CD14-positive monocyte (primary cell): ENCODE measurements at regions not wholly inside any gene's neighbourhood (a gene's known extent, or its start where the extent isn't known, plus 50 kb on each side); places are given as distances from the start of the nearest gene placed in this dataset.

ENCODE experiments used
- DNase-seq, 3 donors: peaks; one replicate each; pipeline ENCODE4 v3.0.0-alpha.2; 2011 to 2022
- H2AFZ ChIP-seq: 2 replicates; pipeline ENCODE4 v1.6.0; 2012; ENCODE audit warnings: mild to moderate bottlenecking, low read depth, low read length, inconsistent platforms; ENCODE audit not compliant: insufficient read depth, poor library complexity, severe bottlenecking
- H3K27ac ChIP-seq, 2 donors: 1 replicate in 1 of 2; 2 replicates in 1 of 2; pipeline ENCODE4 v1.5.1; 2012 to 2013; ENCODE audit warnings: low read length in 2 of 2, control low read depth in 1 of 2, inconsistent platforms in 1 of 2, low read depth in 1 of 2, mild to moderate bottlenecking in 1 of 2
- H3K27me3 ChIP-seq, 2 donors: one replicate each; pipeline versions ENCODE4 v1.6.0 to v1.6.1; 2011 to 2013; ENCODE audit warnings: low read length in 2 of 2; ENCODE audit not compliant: control insufficient read depth in 2 of 2, insufficient read depth in 2 of 2
- H3K36me3 ChIP-seq, 2 donors: replicated peaks in 1 of 2; 1 replicate in 1 of 2; 2 replicates in 1 of 2; pipeline versions ENCODE4 v1.5.1 to v1.6.1; 2012 to 2013; ENCODE audit warnings: low read length in 2 of 2, control low read depth in 1 of 2, inconsistent platforms in 1 of 2, mild to moderate bottlenecking in 1 of 2; ENCODE audit not compliant: insufficient read depth in 2 of 2, control insufficient read depth in 1 of 2
- H3K4me1 ChIP-seq, 2 donors: 1 replicate in 1 of 2; 2 replicates in 1 of 2; pipeline versions ENCODE4 v1.5.1 to v1.6.1; 2012 to 2013; ENCODE audit warnings: low read length in 2 of 2, control low read depth in 1 of 2, inconsistent platforms in 1 of 2, mild to moderate bottlenecking in 1 of 2, moderate library complexity in 1 of 2; ENCODE audit not compliant: insufficient read depth in 2 of 2, control insufficient read depth in 1 of 2
- H3K4me2 ChIP-seq: replicated peaks from 2 replicates; pipeline ENCODE3; 2012; ENCODE audit warnings: low read length, moderate library complexity, mild to moderate bottlenecking; ENCODE audit not compliant: poor library complexity, severe bottlenecking; ENCODE audit errors: extremely low read depth
- H3K4me3 ChIP-seq, 3 experiments: fragments of 200-600 bp in 1 of 3; sonication (generic) in 1 of 3; replicated peaks in 1 of 3; 1 replicate in 2 of 3; 2 replicates in 1 of 3; pipeline ENCODE4 v1.5.1; 2011 to 2013; ENCODE audit warnings: low read length in 3 of 3, mild to moderate bottlenecking in 3 of 3, control low read depth in 2 of 3, low read depth in 2 of 3, inconsistent platforms in 1 of 3, moderate library complexity in 1 of 3
- H3K79me2 ChIP-seq: 2 replicates; pipeline ENCODE4 v1.6.0; 2012; ENCODE audit warnings: mild to moderate bottlenecking, control low read depth, inconsistent platforms, low read length, moderate library complexity; ENCODE audit not compliant: insufficient read depth
- H3K9ac ChIP-seq: 2 replicates; pipeline ENCODE4 v1.6.0; 2017; ENCODE audit warnings: low read length, mild to moderate bottlenecking; ENCODE audit not compliant: insufficient read depth, poor library complexity, severe bottlenecking
- H3K9me3 ChIP-seq, 2 donors: replicated peaks in 1 of 2; 1 replicate in 1 of 2; 2 replicates in 1 of 2; pipeline versions ENCODE4 v1.5.1 to v1.6.1; 2012 to 2013; ENCODE audit warnings: low read length in 2 of 2, control low read depth in 1 of 2; ENCODE audit not compliant: control insufficient read depth in 1 of 2, insufficient read depth in 1 of 2
- H4K20me1 ChIP-seq: 2 replicates; pipeline ENCODE4 v1.6.0; 2012; ENCODE audit warnings: mild to moderate bottlenecking, low read length, control low read depth, moderate library complexity; ENCODE audit not compliant: insufficient read depth
- H3K27ac Mint-ChIP-seq, 7 donors: one replicate each; pipeline ENCODE4 v1.8.0; 2020; ENCODE audit warnings: mild to moderate bottlenecking in 7 of 7, mixed read lengths in 7 of 7, moderate library complexity in 6 of 7, inconsistent platforms in 2 of 7
- H3K27me3 Mint-ChIP-seq, 3 donors: one replicate each; pipeline ENCODE4 v1.8.0; 2021 to 2022; ENCODE audit warnings: low read depth in 3 of 3, mild to moderate bottlenecking in 3 of 3, mixed read lengths in 3 of 3, moderate library complexity in 3 of 3, inconsistent platforms in 1 of 3
- H3K36me3 Mint-ChIP-seq, 2 donors: one replicate each; pipeline ENCODE4 v1.8.0; 2020; ENCODE audit warnings: mixed read lengths in 2 of 2, inconsistent platforms in 1 of 2, mild to moderate bottlenecking in 1 of 2
- H3K4me1 Mint-ChIP-seq: one replicate; pipeline ENCODE4 v1.8.0; 2020; ENCODE audit warnings: mild to moderate bottlenecking, mixed read lengths
- H3K4me3 Mint-ChIP-seq, 2 donors: one replicate each; pipeline ENCODE4 v1.8.0; 2020; ENCODE audit warnings: mild to moderate bottlenecking in 2 of 2, mixed read lengths in 2 of 2, moderate library complexity in 1 of 2
- H3K9me3 Mint-ChIP-seq, 7 donors: one replicate each; pipeline ENCODE4 v1.8.0; 2020 to 2022; ENCODE audit warnings: mixed read lengths in 7 of 7, mild to moderate bottlenecking in 6 of 7, moderate library complexity in 6 of 7, inconsistent platforms in 2 of 7
- CTCF ChIP-seq: fragments of 200-600 bp; IDR thresholded peaks from one replicate; pipeline ENCODE4 v1.8.0; 2022; ENCODE audit warnings: antibody characterized with exemption, mild to moderate bottlenecking
- WGBS: methylation state at CpG from one replicate; pipeline ENCODE4 v1.1.5; 2013; ENCODE audit warnings: missing lambda C conversion rate; ENCODE audit not compliant: insufficient coverage; 5-methylcytosine and 5-hydroxymethylcytosine counted together
- intact Hi-C, 2 donors: fragments of 100-400 bp; cut with micrococcal nuclease; formaldehyde crosslinking; loops; one replicate each; pipeline versions ENCODE4 v1.15.0 to v1.15.1; 2023

DNA sequence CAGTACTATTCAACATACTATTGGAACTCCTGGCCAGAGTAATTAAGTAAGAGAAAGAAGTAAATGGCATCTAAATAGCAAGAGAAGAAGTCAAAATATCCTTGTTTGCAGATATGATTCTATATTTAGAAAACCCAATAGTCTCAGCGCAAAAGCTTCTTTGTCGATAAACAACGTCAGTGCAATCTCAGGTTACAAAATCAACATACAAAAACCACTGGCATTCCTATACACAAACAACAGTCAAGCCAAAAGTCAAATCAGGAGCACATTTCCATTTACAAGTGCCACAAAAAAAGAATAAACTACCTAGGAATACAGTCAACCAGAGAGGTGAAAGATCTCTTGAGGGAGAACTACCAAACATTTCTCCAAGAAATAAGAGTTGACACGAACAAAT, 1901.9 kb upstream of the ACO1 start:
- no peak overlapping the region for H3K4me2 ChIP-seq
- no peaks in the 10 kb centered on the region for H3K36me3 Mint-ChIP-seq
- H3K4me1 Mint-ChIP-seq = no peaks in the 10 kb centered on the region

DNA sequence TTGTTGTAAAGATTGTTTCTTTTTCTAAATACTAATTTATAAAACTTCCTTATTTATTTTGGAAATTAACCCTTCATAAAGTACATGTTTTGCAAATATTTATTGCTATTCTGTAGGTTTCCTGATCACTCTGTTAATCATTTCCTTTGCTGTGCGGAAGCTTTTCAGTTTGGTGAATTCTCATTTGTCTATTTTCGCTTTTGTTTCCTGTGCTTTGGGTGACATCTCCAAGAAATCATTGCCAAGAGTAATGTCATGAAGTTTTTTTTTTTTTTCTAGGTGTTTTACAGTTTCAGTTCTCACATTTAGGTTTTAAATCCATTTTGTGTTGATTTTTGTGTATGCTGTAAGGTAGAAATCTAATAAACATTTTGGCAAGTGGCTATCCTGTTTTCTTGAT, 1899.8 kb upstream of the ACO1 start:
- Mint-ChIP-seq H3K27ac (no peak overlapping the region), H3K4me3 (no peak overlapping the region), H3K36me3 (no peaks in the 10 kb centered on the region), H3K27me3 (no peaks in the 10 kb centered on the region), H3K4me1 (no peaks in the 10 kb centered on the region), H3K9me3 (peaks cover 0 to 4% (median 0%) of the 10 kb centered on the region in 7 donors)
- Histone ChIP-seq H3K79me2 (no peaks in the 10 kb centered on the region), H3K9ac (no peak overlapping the region), H3K4me1 (no peaks in the 10 kb centered on the region), H4K20me1 (no peaks in the 10 kb centered on the region), H2AFZ (no peak overlapping the region), H3K4me2 (no peak overlapping the region), H3K9me3 (no peaks in the 10 kb centered on the region), H3K27me3 (no peaks in the 10 kb centered on the region), H3K4me3 (no peak overlapping the region), H3K27ac (no peak overlapping the region), H3K36me3 (no peaks in the 10 kb centered on the region)
- intact Hi-C loops = no loop called here
- DNase-seq = no peak
- 83% methylated on average over 2 of the region's 2 CpGs for WGBS
- TF ChIP-seq CTCF = no peak

More for the DNA sequence above, 1901.9 kb upstream of the ACO1 start:
- no peak overlapping the region for H3K27ac ChIP-seq
- intact Hi-C loops = no loop called here
- Mint-ChIP-seq H3K27ac (no peak overlapping the region), H3K9me3 (peaks cover 0 to 8% (median 0%) of the 10 kb centered on the region in 7 donors), H3K4me3 (no peak overlapping the region), H3K27me3 (no peaks in the 10 kb centered on the region)
- H4K20me1 ChIP-seq = no peaks in the 10 kb centered on the region
- no peak overlapping the region for H3K4me3 ChIP-seq
- no peak overlapping the region for H2AFZ ChIP-seq
- no peak for DNase-seq
- H3K4me1 ChIP-seq = no peaks in the 10 kb centered on the region
- no peak for TF ChIP-seq CTCF
- H3K27me3 ChIP-seq = no peaks in the 10 kb centered on the region
- no peaks in the 10 kb centered on the region for H3K79me2 ChIP-seq
- H3K9me3 ChIP-seq = no peaks in the 10 kb centered on the region
- H3K9ac ChIP-seq = no peak overlapping the region
- no CpG with 5 or more reads among the region's 4 CpGs for WGBS
- no peaks in the 10 kb centered on the region for H3K36me3 ChIP-seq
